Spleen (tissue), 7 donors: ENCODE measurements at regions not wholly inside any gene's neighbourhood (a gene's known extent, or its start where the extent isn't known, plus 50 kb on each side); places are given as distances from the start of the nearest gene placed in this dataset.
"Not testable (repeated sequence)": the region's sequence is repeated elsewhere in the genome, so short reads cannot be mapped to it uniquely, and the experiment has no call there.

Experiments used
- CTCF ChIP-seq, 11 experiments: fragments of 200-600 bp in 7 of 11; fragments of 450-650 bp in 4 of 11; sonication (generic) in 4 of 11; IDR thresholded peaks in 8 of 11; conservative IDR thresholded peaks in 3 of 11; 1 replicate in 7 of 11; 2 replicates in 4 of 11; pipeline versions ENCODE4 v1.4.0 to v1.8.0; 2016 to 2021; ENCODE audit warnings: antibody characterized with exemption in 11 of 11, inconsistent platforms in 4 of 11, mild to moderate bottlenecking in 1 of 11
- POLR2A ChIP-seq, 3 donors: fragments of 450-650 bp; IDR thresholded peaks; one replicate each; pipeline ENCODE4 v1.5.1; 2017; ENCODE audit warnings: antibody characterized with exemption in 3 of 3, mild to moderate bottlenecking in 1 of 3
- POLR2AphosphoS5 ChIP-seq, 3 donors: sonication (generic); formaldehyde crosslinking; IDR thresholded peaks; one replicate each; pipeline ENCODE4 v1.5.1; 2017; ENCODE audit warnings: antibody characterized with exemption in 3 of 3
- donor health status: DM: no; HTN: no; CAD: no; lungs with moderate emphysema.
- donor health status: DM: no; HTN: no; CAD: no.
- donor health status: DM: no; HTN: no; CAD: no.

GRCh38 chr7:69087281-69087680, 511.0 kb upstream of the AUTS2 start:
- TF ChIP-seq POLR2A (IDR thresholded peaks at IDR 0.05); CTCF (IDR thresholded peaks at IDR 0.05 in 8 of 11, conservative IDR thresholded peaks at IDR 0.05 in 3 of 11); POLR2AphosphoS5 (IDR thresholded peaks at IDR 0.05): not testable (repeated sequence)
